ENCODE measurements at regions not wholly inside any gene's neighbourhood (a gene's known extent, or its start where the extent isn't known, plus 50 kb on each side); places are given as distances from the start of the nearest gene placed in this dataset.
"Not testable (repeated sequence)": the region's sequence is repeated elsewhere in the genome, so short reads cannot be mapped to it uniquely, and the experiment has no call there.

DNA sequence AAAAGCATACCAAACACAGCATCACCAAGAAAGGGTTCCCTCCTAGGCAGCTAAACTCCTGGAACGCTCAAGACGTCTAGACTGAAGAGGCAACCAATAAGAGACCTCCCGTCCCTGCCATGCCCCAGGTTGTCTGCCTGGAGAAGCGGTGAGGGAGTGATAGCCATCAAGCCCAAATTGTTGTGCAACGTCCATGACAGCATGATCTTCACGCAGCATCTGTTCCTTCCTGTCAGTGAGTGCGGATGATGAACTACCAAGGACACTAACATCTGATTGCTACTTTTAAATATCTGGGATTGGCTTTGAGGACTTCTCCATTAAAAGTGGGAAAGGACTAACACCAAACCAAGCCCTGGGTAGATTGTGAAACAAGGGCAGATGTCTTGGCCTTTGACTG lies 149.7 kb downstream of the TXNL1 start:
- no peak for DNase-seq (ENCODE audit: low read depth)

DNA sequence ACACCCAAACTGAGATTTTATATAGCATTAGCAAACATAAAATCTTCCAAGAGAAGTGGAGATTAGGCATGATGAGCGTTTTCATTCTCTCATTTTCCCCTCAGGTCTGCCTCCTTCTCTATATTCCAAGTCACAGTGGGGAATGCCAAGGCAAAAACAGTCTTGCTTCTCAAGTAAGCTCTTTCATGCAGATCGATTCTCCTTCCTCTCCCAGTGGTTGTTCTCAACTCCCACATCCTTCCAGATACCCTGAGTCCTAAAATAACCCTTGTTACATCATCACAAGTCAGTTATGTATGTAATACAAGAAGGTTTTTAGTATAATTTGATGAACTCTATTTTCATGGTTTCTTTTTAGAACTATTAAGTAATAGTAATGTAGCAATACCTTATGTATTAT lies 150.6 kb downstream of the TXNL1 start:
- no peak for DNase-seq (ENCODE audit: low read depth)

- DNase-seq (ENCODE audit: low read depth) = no peak
Observed at GRCh38 chr18:56483386-56483785, 155.0 kb downstream of the TXNL1 start.

GRCh38 chr18:56482813-56483212 lies 155.6 kb downstream of the TXNL1 start:
- DNase-seq (ENCODE audit: low read depth) = not testable (repeated sequence)

DNA sequence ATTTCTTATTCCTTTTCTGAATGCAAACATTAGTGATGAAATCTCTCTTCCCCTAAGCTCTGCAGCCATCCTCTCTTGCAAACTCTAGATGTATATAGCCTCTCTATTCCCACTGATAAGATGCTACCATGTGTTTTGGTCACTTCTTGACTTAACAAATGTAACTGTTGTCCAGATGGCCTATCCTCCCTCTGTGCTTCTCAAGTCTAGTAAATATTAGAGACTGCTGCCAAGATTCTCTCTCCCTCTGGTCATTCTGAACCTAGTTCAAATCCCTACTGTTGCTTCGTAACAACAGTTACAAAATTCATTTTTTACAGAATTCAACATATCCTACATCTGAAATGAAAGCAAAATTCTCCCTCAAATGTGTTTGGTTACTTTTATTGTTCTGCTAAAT lies 156.6 kb downstream of the TXNL1 start:
- no peak for DNase-seq (ENCODE audit: low read depth)

GRCh38 chr18:56479841-56480240 lies 158.6 kb downstream of the TXNL1 start:
- no peak for DNase-seq (ENCODE audit: low read depth)

- DNase-seq (ENCODE audit: low read depth) = no peak
Observed at GRCh38 chr18:56475250-56475649, 163.1 kb downstream of the TXNL1 start.

GRCh38 chr18:56473400-56474024 lies 164.9 kb downstream of the TXNL1 start:
- DNase-seq (ENCODE audit: low read depth) = no peak

DNA sequence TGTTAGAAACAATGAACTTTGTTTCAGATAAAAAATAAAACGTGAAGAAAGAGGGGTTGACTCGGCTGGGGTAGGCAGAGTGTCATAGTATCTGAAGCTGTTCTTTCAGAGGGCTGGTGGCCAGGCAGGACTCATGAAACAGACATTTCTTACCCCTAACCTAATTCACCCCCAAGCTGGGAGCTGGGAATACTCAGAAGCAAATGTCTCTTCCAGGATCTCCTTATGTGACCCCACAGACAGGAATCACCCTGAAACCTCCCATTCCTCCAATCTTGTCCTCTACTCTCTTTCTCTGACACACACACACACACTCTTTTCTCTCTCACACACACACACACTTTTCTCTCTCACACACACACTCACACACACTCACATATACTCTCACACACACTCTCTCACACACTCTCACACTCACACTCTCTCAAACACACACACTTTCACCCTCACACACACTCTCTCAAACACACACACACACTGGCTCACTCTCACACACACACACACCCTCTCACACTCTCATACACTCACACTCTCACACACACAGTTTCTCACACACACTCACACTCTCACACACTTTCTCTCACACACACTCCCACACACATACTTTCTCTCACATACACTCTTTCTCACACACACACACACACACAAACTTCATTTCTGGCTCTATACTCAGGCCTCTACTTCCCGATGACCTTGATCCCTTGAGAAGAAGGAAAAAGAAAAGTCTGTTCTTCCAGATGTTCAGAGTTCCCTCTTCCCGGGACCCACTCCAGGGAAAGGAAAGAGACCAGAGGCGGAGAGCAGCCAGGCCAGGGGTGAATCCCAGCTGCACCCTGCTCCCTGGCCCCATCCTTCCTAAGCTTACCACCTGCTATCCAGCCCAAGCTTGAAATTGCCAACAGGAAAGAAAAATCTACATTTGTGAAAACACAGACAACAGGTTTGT lies 167.7 kb downstream of the TXNL1 start:
- no peak for DNase-seq (ENCODE audit: low read depth)

- DNase-seq (ENCODE audit: low read depth) = no peak
Observed at GRCh38 chr18:56469582-56469981, 168.8 kb downstream of the TXNL1 start.

DNA sequence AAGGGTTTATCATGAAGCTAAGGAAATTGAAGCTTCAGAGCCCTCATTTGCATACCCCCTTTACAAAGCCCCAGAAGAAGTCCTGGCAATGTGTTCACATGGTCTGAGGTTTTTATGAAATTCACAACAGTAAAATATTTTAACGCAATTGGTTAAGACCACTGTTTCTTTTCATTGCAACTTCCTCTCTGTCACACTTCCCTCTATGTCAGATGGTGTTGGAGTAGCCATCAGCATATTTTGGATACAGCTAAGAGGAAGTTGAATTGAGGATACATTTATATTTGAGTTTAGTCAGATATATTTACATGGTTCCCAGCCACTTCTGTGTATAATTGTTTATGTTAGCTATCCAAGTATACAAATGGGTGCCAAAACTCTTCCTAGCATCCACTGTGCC lies 170.0 kb downstream of the TXNL1 start:
- no peak for DNase-seq (ENCODE audit: low read depth)

GRCh38 chr18:56462276-56462675 lies 176.1 kb downstream of the TXNL1 start:
- DNase-seq (ENCODE audit: low read depth) = no peak

- no peak for DNase-seq (ENCODE audit: low read depth)
Observed at GRCh38 chr18:56461151-56461550, 177.2 kb downstream of the TXNL1 start.

DNA sequence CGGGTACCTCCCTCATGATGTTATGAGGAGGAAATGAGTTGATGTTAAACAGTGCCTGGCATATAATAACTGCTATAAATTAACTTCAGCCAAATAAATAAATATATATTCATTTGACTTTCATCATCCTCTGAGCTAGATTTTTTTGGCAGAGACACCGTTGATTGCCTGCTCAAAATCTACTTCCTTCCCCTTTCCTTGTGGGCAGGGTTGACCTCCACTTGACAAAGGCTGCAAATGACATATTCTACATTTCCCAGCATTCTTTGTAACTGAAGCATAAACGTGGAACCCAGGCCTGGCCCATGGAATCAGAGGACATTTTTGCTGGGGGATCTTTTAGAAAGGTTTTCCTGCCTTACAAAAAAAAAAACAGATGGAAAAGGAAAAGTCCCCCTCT lies 177.8 kb downstream of the TXNL1 start:
- DNase-seq (ENCODE audit: low read depth) = no peak

- DNase-seq (ENCODE audit: low read depth) = no peak
Observed at GRCh38 chr18:56458770-56459712, 179.4 kb downstream of the TXNL1 start.

DNA sequence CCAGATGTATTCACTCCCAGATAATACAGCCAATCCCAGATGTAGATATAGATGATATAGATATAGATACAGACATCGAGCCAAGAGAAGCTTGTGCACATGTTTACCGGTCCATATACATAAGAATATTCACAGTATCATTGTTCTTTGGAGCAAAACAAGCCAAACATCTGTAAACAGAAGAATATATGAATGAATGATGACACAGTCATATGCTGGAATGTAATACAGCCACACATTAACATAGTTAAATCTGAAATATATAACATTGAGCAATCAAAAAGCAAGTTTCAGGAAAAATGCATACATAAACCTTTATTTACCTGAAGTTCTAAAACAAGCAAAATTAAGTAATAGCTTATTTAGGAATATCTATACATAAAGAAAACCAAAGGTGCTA lies 182.5 kb downstream of the TXNL1 start:
- DNase-seq (ENCODE audit: low read depth) = no peak

- no peak for DNase-seq (ENCODE audit: low read depth)
Observed at GRCh38 chr18:56455141-56455540, 183.3 kb downstream of the TXNL1 start.

DNA sequence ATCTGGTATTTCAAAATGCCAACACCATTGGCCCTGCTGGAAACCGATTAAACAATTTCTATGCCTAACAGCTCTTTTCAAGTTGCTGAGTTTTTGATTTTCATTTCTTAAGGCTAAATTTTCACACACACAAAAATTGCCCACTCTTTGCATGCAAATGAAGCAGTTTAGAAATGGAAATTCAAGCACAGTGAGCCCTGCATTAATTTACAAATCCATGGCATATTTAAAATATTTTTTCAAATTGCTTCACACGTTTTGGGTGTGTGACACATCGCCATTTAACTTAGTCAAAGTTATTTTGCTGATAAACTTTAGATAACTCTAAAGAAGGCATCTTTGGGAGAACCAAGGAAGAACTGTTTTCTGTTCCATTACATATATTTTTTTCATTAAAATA lies 184.8 kb downstream of the TXNL1 start:
- DNase-seq (ENCODE audit: low read depth) = no peak

DNA sequence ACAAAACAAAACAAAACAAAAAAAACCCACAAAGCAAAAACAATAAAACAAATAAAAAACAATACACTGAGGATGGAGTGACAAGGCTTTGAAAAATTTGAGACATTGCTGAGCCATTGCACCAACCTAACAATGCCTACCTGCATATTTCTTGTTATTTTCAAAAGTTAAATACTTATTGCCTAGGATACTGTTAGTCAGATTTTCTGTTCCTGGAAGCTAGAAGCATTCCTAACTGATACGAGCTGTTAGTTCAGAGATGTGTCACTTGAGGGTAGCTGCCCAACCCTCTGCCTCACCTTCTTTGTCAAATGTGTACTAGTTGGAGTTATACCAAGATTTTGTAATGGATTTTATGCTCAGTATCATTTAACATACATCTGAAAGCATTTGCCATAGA lies 187.2 kb downstream of the TXNL1 start:
- DNase-seq (ENCODE audit: low read depth) = no peak

GRCh38 chr18:56448751-56449150 lies 189.6 kb downstream of the TXNL1 start:
- DNase-seq (ENCODE audit: low read depth) = no peak

GRCh38 chr18:56445422-56445821 lies 193.0 kb downstream of the TXNL1 start:
- DNase-seq (ENCODE audit: low read depth) = no peak

DNA sequence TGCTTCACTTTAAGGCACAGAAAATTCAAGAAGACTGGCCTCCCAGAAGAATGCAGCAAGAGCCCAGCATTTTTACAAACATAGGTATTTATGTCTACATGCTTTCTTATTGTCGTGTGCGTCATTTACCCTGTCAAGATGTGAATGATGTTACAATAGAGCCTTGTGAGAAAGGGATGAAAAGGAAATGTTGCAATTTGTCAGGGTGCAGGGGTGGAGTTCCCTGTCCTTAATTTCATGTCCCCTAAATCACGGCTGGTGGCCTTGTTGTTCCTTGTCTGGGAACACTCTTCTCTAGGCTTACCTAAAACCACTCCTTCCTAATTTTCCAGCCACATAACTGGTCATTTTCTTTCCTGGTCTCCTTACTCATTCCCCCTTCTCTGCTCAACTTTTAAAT lies 194.2 kb downstream of the TXNL1 start:
- DNase-seq (ENCODE audit: low read depth) = no peak

All from HS-5 (cell line).